Caco-2 (cell line): ENCODE measurements at regions not wholly inside any gene's neighbourhood (a gene's known extent, or its start where the extent isn't known, plus 50 kb on each side); places are given as distances from the start of the nearest gene placed in this dataset.

Experiments used
- BruUV-seq: library from RNA; stranded (reverse); fragments of 400-500 nt; replicated peaks from 2 replicates; lab custom pipeline; 2021; lab: Mats Ljungman, UMichigan
- CTCF ChIA-PET: fragments of 300-600 bp; sonication (Branson Sonifier 250); formaldehyde crosslinking; loops from one replicate; lab custom pipeline; 2022; ENCODE audit warnings: antibody characterized with exemption; lab: Charles Lee
- POLR2A ChIA-PET: fragments of 300-600 bp; sonication (Branson Sonifier 250); formaldehyde crosslinking; loops from one replicate; lab custom pipeline; 2022; ENCODE audit warnings: antibody characterized with exemption; lab: Charles Lee
- DNase-seq, 2 experiments: peaks; one replicate each; pipeline versions ENCODE4 v3.0.0 to v3.0.0-alpha.2; 2020 to 2022
- H3K27me3 ChIP-seq: replicated peaks from 2 replicates; pipeline ENCODE4 v1.6.0; 2011; ENCODE audit warnings: low read length; ENCODE audit not compliant: control insufficient read depth, insufficient read depth
- H3K36me3 ChIP-seq: 2 replicates; pipeline ENCODE4 v1.5.1; 2011; ENCODE audit warnings: low read length; ENCODE audit not compliant: control insufficient read depth, insufficient read depth
- H3K4me1 ChIP-seq: fragments of 250-450 bp; sonication (Bioruptor Pico); 2 replicates; pipeline ENCODE4 v1.5.1; 2020; ENCODE audit warnings: mild to moderate bottlenecking
- H3K4me3 ChIP-seq: 2 replicates; pipeline ENCODE4 v1.5.1; 2011; ENCODE audit warnings: low read depth, mild to moderate bottlenecking, control low read depth, low read length
- H3K9me3 ChIP-seq: fragments of 250-450 bp; sonication (Bioruptor Pico); 2 replicates; pipeline ENCODE4 v1.5.1; 2020; ENCODE audit warnings: mild to moderate bottlenecking, moderate library complexity
- H3K27ac Mint-ChIP-seq: one replicate; pipeline ENCODE4 v1.8.0; 2022; ENCODE audit warnings: mixed read lengths; ENCODE audit not compliant: unreplicated experiment
- H3K27me3 Mint-ChIP-seq: one replicate; pipeline ENCODE4 v1.8.0; 2022; ENCODE audit warnings: mixed read lengths; ENCODE audit not compliant: insufficient read depth, unreplicated experiment
- H3K36me3 Mint-ChIP-seq: one replicate; pipeline ENCODE4 v1.8.0; 2022; ENCODE audit warnings: mild to moderate bottlenecking, mixed read lengths; ENCODE audit not compliant: insufficient read depth, unreplicated experiment
- H3K4me1 Mint-ChIP-seq: one replicate; pipeline ENCODE4 v1.8.0; 2022; ENCODE audit warnings: low read depth, mixed read lengths; ENCODE audit not compliant: unreplicated experiment
- H3K4me3 Mint-ChIP-seq: one replicate; pipeline ENCODE4 v1.8.0; 2022; ENCODE audit warnings: mild to moderate bottlenecking, moderate library complexity, mixed read lengths; ENCODE audit not compliant: unreplicated experiment
- H3K9me3 Mint-ChIP-seq: one replicate; pipeline ENCODE4 v1.8.0; 2022; ENCODE audit warnings: mixed read lengths; ENCODE audit not compliant: unreplicated experiment
- intact Hi-C: fragments of 100-400 bp; cut with micrococcal nuclease; formaldehyde crosslinking; loops from one replicate; pipeline ENCODE4 v1.10.0; 2022; ENCODE audit not compliant: unreplicated experiment
- TF ChIP-seq, protein P1 (sequence below), 2 experiments: fragments of 200-600 bp in 1 of 2; IDR thresholded peaks; 1 replicate in 1 of 2; 2 replicates in 1 of 2; pipeline versions ENCODE4 v1.5.1 to v1.8.0; 2011 to 2022; ENCODE audit warnings: antibody characterized with exemption in 1 of 2, control low read depth in 1 of 2, inconsistent platforms in 1 of 2, low read depth in 1 of 2, low read length in 1 of 2, mild to moderate bottlenecking in 1 of 2, moderate library complexity in 1 of 2; ENCODE audit not compliant: insufficient read depth in 1 of 2, severe bottlenecking in 1 of 2, unreplicated experiment in 1 of 2

DNA sequence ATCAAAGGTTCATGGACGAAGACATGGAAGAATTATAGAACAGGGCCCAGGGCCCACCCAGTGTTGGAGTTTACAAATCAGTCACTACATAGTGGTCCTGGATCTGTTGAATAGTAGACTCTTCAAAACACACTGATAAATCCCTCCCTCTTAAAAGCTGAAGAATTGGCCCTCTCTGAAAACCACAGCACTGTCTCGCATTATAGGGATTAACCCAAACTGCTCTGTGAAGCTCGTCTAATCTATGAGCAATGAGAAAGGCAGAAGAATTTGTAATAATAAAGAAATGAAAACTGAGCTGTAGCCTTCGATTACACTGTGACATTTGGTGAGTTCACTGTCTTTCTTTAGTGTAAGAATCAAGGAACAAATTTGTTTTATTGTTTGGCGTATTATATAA, 92.5 kb upstream of the ZFP42 start:
- H3K27me3 Mint-ChIP-seq = no peaks in the 10 kb centered on the region
- no peaks in the 10 kb centered on the region for H3K36me3 Mint-ChIP-seq
- Histone ChIP-seq H3K4me3 (no peak overlapping the region), H3K4me1 (no peaks in the 10 kb centered on the region), H3K9me3 (no peaks in the 10 kb centered on the region), H3K36me3 (no peaks in the 10 kb centered on the region), H3K27me3 (no peaks in the 10 kb centered on the region)
- no peak overlapping the region for H3K27ac Mint-ChIP-seq
- no peak for DNase-seq
- TF ChIP-seq, protein P1, sequence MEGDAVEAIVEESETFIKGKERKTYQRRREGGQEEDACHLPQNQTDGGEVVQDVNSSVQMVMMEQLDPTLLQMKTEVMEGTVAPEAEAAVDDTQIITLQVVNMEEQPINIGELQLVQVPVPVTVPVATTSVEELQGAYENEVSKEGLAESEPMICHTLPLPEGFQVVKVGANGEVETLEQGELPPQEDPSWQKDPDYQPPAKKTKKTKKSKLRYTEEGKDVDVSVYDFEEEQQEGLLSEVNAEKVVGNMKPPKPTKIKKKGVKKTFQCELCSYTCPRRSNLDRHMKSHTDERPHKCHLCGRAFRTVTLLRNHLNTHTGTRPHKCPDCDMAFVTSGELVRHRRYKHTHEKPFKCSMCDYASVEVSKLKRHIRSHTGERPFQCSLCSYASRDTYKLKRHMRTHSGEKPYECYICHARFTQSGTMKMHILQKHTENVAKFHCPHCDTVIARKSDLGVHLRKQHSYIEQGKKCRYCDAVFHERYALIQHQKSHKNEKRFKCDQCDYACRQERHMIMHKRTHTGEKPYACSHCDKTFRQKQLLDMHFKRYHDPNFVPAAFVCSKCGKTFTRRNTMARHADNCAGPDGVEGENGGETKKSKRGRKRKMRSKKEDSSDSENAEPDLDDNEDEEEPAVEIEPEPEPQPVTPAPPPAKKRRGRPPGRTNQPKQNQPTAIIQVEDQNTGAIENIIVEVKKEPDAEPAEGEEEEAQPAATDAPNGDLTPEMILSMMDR (IDR thresholded peaks at IDR 0.05; ENCODE audit: insufficient read depth in 1 of 2, low read depth in 1 of 2, low read length in 1 of 2, severe bottlenecking in 1 of 2, unreplicated experiment in 1 of 2) = no peak
- POLR2A ChIA-PET = no interaction called here
- BruUV-seq = no TSS peak
- H3K4me1 Mint-ChIP-seq = no peaks in the 10 kb centered on the region
- intact Hi-C loops = no loop called here
- no peak overlapping the region for H3K4me3 Mint-ChIP-seq
- H3K9me3 Mint-ChIP-seq = peaks cover 27% of the 10 kb centered on the region
- CTCF ChIA-PET = no interaction called here

DNA sequence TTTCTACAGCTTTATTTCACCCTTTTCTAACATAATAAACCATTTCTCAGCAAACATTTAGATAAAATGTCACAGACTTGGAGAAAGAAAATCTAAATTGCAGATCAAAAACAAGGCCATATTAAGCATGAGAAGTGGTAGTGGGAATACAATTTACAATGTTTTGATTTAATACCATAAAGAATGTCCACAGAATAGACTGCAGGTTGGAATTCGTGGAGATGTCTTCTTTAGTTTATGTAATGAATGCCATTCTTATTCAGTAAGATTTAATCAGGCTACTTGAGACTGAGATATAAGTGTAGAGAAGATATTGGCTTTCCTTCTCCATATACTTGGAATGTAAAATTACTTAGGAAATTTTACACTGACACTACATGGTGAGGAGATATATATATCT, 91.9 kb upstream of the ZFP42 start:
- Mint-ChIP-seq H3K4me1 (no peaks in the 10 kb centered on the region), H3K4me3 (no peak overlapping the region), H3K36me3 (no peaks in the 10 kb centered on the region), H3K9me3 (peaks cover 27% of the 10 kb centered on the region), H3K27ac (no peak overlapping the region), H3K27me3 (no peaks in the 10 kb centered on the region)
- Histone ChIP-seq H3K36me3 (no peaks in the 10 kb centered on the region), H3K4me3 (no peak overlapping the region), H3K9me3 (no peaks in the 10 kb centered on the region), H3K27me3 (no peaks in the 10 kb centered on the region), H3K4me1 (no peaks in the 10 kb centered on the region)
- ChIA-PET CTCF (no interaction called here), POLR2A (no interaction called here)
- intact Hi-C loops = no loop called here
- DNase-seq = no peak
- TF ChIP-seq, protein P1 (IDR thresholded peaks at IDR 0.05; ENCODE audit: insufficient read depth in 1 of 2, low read depth in 1 of 2, low read length in 1 of 2, severe bottlenecking in 1 of 2, unreplicated experiment in 1 of 2) = no peak
- no TSS peak for BruUV-seq

DNA sequence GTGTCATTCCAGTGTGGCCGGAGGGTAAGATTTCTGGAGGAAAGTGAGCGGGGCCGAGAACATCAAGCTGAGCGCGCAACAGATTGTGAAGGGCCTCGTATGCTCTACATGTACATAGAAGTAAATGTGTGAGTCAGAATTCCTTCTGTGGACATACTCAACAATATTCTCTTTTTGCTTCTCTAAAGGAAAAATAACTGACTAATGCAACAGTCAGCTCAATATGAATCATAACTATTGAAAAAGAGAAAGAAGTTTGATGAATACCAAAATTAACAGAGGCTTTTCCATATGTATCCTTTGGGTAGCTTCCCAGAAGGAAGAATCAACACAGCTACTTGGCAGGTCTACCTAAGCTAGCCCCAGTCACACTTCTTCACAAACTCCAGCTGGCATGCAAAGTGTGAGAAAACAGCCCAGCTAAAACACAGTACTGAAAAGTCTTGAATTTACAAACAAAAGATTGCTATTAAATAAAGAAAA, 87.5 kb upstream of the ZFP42 start:
- intact Hi-C loops = no loop called here
- H3K9me3 Mint-ChIP-seq = no peaks in the 10 kb centered on the region
- POLR2A ChIA-PET = no interaction called here
- Histone ChIP-seq H3K9me3 (no peaks in the 10 kb centered on the region), H3K36me3 (no peaks in the 10 kb centered on the region), H3K27me3 (no peaks in the 10 kb centered on the region), H3K4me3 (no peak overlapping the region), H3K4me1 (no peaks in the 10 kb centered on the region)
- no peaks in the 10 kb centered on the region for H3K27me3 Mint-ChIP-seq
- BruUV-seq = no TSS peak
- H3K4me3 Mint-ChIP-seq = no peak overlapping the region
- no peaks in the 10 kb centered on the region for H3K36me3 Mint-ChIP-seq
- H3K4me1 Mint-ChIP-seq = no peaks in the 10 kb centered on the region
- CTCF ChIA-PET = no interaction called here
- no peak overlapping the region for H3K27ac Mint-ChIP-seq
- DNase-seq = no peak
- TF ChIP-seq, protein P1 (IDR thresholded peaks at IDR 0.05; ENCODE audit: insufficient read depth in 1 of 2, low read depth in 1 of 2, low read length in 1 of 2, severe bottlenecking in 1 of 2, unreplicated experiment in 1 of 2) = no peak
